H1 (cell line): ENCODE measurements at regions not wholly inside any gene's neighbourhood (a gene's known extent, or its start where the extent isn't known, plus 50 kb on each side); places are given as distances from the start of the nearest gene placed in this dataset.

Experiments used
- CTCF ChIA-PET: fragments of 300-600 bp; sonication (Branson Sonifier 250); formaldehyde crosslinking; loops from one replicate; lab custom pipeline; 2021; ENCODE audit not compliant: partially characterized antibody; lab: Charles Lee
- POLR2A ChIA-PET: fragments of 300-600 bp; sonication (Branson Sonifier 250); formaldehyde crosslinking; loops from one replicate; lab custom pipeline; 2021; ENCODE audit warnings: inconsistent platforms; ENCODE audit not compliant: partially characterized antibody; lab: Charles Lee
- DNase-seq, 2 experiments: peaks; one replicate each; pipeline versions ENCODE4 v3.0.0 to v3.0.0-alpha.2; 2010 to 2022; ENCODE audit warnings: low spot score in 2 of 2, low read depth in 1 of 2, mixed read lengths in 1 of 2
- FAIRE-seq: peaks from 2 replicates; lab custom pipeline; 2011; peaks lifted over from hg19 to GRCh38; lab: Jason Lieb, UNC
- H2AFZ ChIP-seq: 2 replicates; pipeline ENCODE4 v1.8.1; 2012; ENCODE audit warnings: low read length, inconsistent platforms
- H2AK5ac ChIP-seq: 2 replicates; pipeline ENCODE4 v1.6.1; 2013; ENCODE audit warnings: low read depth, low read length
- H2BK120ac ChIP-seq: replicated peaks from 2 replicates; pipeline ENCODE3; 2013; ENCODE audit warnings: low read depth, low read length, inconsistent platforms
- H2BK12ac ChIP-seq: 2 replicates; pipeline ENCODE4 v1.6.1; 2013; ENCODE audit warnings: low read depth, low read length
- H2BK15ac ChIP-seq: 2 replicates; pipeline ENCODE4 v1.6.1; 2013; ENCODE audit warnings: low read length
- H2BK20ac ChIP-seq: 2 replicates; pipeline ENCODE4 v1.6.1; 2013; ENCODE audit warnings: low read length
- H2BK5ac ChIP-seq: 2 replicates; pipeline ENCODE4 v1.6.1; 2013; ENCODE audit warnings: low read depth, low read length
- H3K14ac ChIP-seq: 2 replicates; pipeline ENCODE4 v1.6.1; 2013; ENCODE audit warnings: inconsistent platforms; ENCODE audit not compliant: insufficient read length
- H3K18ac ChIP-seq: 2 replicates; pipeline ENCODE4 v1.6.1; 2013; ENCODE audit warnings: low read length; ENCODE audit errors: extremely low read depth
- H3K23ac ChIP-seq: 2 replicates; pipeline ENCODE4 v1.6.1; 2013; ENCODE audit warnings: inconsistent platforms; ENCODE audit not compliant: insufficient read length
- H3K23me2 ChIP-seq: 2 replicates; pipeline ENCODE4 v1.6.1; 2013; ENCODE audit warnings: low read depth, low read length
- H3K27ac ChIP-seq: 2 replicates; pipeline ENCODE4 v1.6.1; 2011; ENCODE audit warnings: low read depth, low read length, inconsistent platforms
- H3K27me3 ChIP-seq, 4 experiments: replicated peaks in 1 of 4; 1 replicate in 1 of 4; 2 replicates in 3 of 4; pipeline versions ENCODE4 v1.6.1 to v1.8.1; 2011 to 2013; ENCODE audit warnings: low read length in 3 of 4, mild to moderate bottlenecking in 3 of 4, inconsistent platforms in 2 of 4, mixed read lengths in 2 of 4, moderate library complexity in 1 of 4; ENCODE audit not compliant: control insufficient read depth in 3 of 4, insufficient read depth in 3 of 4; ENCODE audit errors: extremely low read depth in 1 of 4
- H3K36me3 ChIP-seq, 4 experiments: 2 replicates each; pipeline versions ENCODE4 v1.6.1 to v1.8.1; 2011 to 2013; ENCODE audit warnings: mild to moderate bottlenecking in 4 of 4, low read length in 3 of 4, moderate library complexity in 2 of 4, control low read depth in 1 of 4, inconsistent platforms in 1 of 4; ENCODE audit not compliant: insufficient read depth in 4 of 4, control insufficient read depth in 2 of 4
- H3K4ac ChIP-seq: replicated peaks from 2 replicates; pipeline ENCODE3; 2013; ENCODE audit warnings: low read length, low read depth, mixed read lengths, inconsistent platforms; ENCODE audit not compliant: insufficient read length
- H3K4me1 ChIP-seq, 4 experiments: replicated peaks in 1 of 4; 1 replicate in 1 of 4; 2 replicates in 3 of 4; pipeline versions ENCODE4 v1.6.1 to v1.8.1; 2011 to 2013; ENCODE audit warnings: low read length in 3 of 4, inconsistent platforms in 2 of 4, mixed read lengths in 1 of 4; ENCODE audit not compliant: insufficient read depth in 4 of 4, control insufficient read depth in 3 of 4
- H3K4me2 ChIP-seq, 2 experiments: 2 replicates each; pipeline versions ENCODE4 v1.6.1 to v1.8.1; 2011 to 2013; ENCODE audit warnings: low read depth in 2 of 2, low read length in 2 of 2, control low read depth in 1 of 2, inconsistent platforms in 1 of 2, mild to moderate bottlenecking in 1 of 2; ENCODE audit not compliant: insufficient read depth in 1 of 2
- H3K4me3 ChIP-seq, 4 experiments: fragments of 200-600, 300-600 bp in 1 of 4; sonication (generic), shearing (Covaris generic), sonication (Bioruptor Twin) in 1 of 4; 2 replicates each; pipeline versions ENCODE4 v1.5.1 to v1.8.1; 2011 to 2016; ENCODE audit warnings: low read length in 4 of 4, low read depth in 3 of 4, control low read depth in 2 of 4, inconsistent platforms in 2 of 4, mild to moderate bottlenecking in 2 of 4, mixed read lengths in 1 of 4, moderate library complexity in 1 of 4; ENCODE audit not compliant: insufficient read depth in 2 of 4; ENCODE audit errors: extremely low read depth in 1 of 4
- H3K56ac ChIP-seq: replicated peaks from 2 replicates; pipeline ENCODE3; 2013; ENCODE audit warnings: low read depth, mild to moderate bottlenecking, mixed read lengths, low read length, inconsistent platforms; ENCODE audit not compliant: insufficient read length
- H3K79me1 ChIP-seq: 2 replicates; pipeline ENCODE4 v1.6.1; 2013; ENCODE audit warnings: low read depth, low read length, control low read depth
- H3K79me2 ChIP-seq, 2 experiments: 2 replicates each; pipeline versions ENCODE4 v1.6.1 to v1.8.1; 2012 to 2013; ENCODE audit warnings: low read length in 2 of 2, mild to moderate bottlenecking in 2 of 2, inconsistent platforms in 1 of 2; ENCODE audit not compliant: insufficient read depth in 2 of 2, control insufficient read depth in 1 of 2
- H3K9ac ChIP-seq, 4 experiments: replicated peaks in 1 of 4; 1 replicate in 1 of 4; 2 replicates in 3 of 4; pipeline versions ENCODE4 v1.6.1 to v1.8.1; 2011 to 2013; ENCODE audit warnings: low read depth in 3 of 4, low read length in 3 of 4, control low read depth in 2 of 4, mild to moderate bottlenecking in 2 of 4, moderate library complexity in 2 of 4, inconsistent platforms in 1 of 4; ENCODE audit errors: extremely low read depth in 1 of 4
- H3K9me3 ChIP-seq, 2 experiments: 2 replicates each; pipeline versions ENCODE4 v1.6.1 to v1.8.1; 2012 to 2013; ENCODE audit warnings: mild to moderate bottlenecking in 2 of 2, moderate library complexity in 2 of 2, control low read depth in 1 of 2, inconsistent platforms in 1 of 2, low read depth in 1 of 2, low read length in 1 of 2, mixed read lengths in 1 of 2; ENCODE audit not compliant: insufficient read depth in 2 of 2
- H4K20me1 ChIP-seq, 2 experiments: replicated peaks in 1 of 2; 2 replicates each; pipeline versions ENCODE3 to v1.8.1; 2011 to 2013; ENCODE audit warnings: inconsistent platforms in 2 of 2, low read length in 2 of 2, mild to moderate bottlenecking in 1 of 2; ENCODE audit not compliant: insufficient read depth in 2 of 2, control insufficient read depth in 1 of 2
- H4K5ac ChIP-seq: 2 replicates; pipeline ENCODE4 v1.6.1; 2013; ENCODE audit warnings: low read length, low read depth, mixed read lengths, inconsistent platforms; ENCODE audit not compliant: insufficient read length
- H4K8ac ChIP-seq: 2 replicates; pipeline ENCODE4 v1.8.0; 2013; ENCODE audit warnings: mild to moderate bottlenecking, moderate library complexity, low read length, inconsistent platforms; ENCODE audit not compliant: insufficient read depth; ENCODE audit errors: extremely low read depth
- H4K91ac ChIP-seq: replicated peaks from 2 replicates; pipeline ENCODE3; 2013; ENCODE audit warnings: low read length, mixed read lengths, inconsistent platforms; ENCODE audit not compliant: insufficient read length
- ASH2L ChIP-seq: fragments of 200-600, 300-600 bp; sonication (generic); IDR thresholded peaks from one replicate; pipeline ENCODE4 v1.7.1; 2017; ENCODE audit warnings: low read length
- BCL11A ChIP-seq, 2 experiments: IDR thresholded peaks; one replicate each; pipeline ENCODE4 v1.6.1; 2011; ENCODE audit warnings: low read depth in 2 of 2, low read length in 2 of 2, mild to moderate bottlenecking in 2 of 2
- EGR1 ChIP-seq: IDR thresholded peaks from 2 replicates; pipeline ENCODE4 v1.6.1; 2011; ENCODE audit warnings: low read depth, low read length, borderline replicate concordance
- KDM5A ChIP-seq: fragments of 200-600 bp; IDR thresholded peaks from 2 replicates; pipeline ENCODE4 v1.7.1; 2012; ENCODE audit warnings: mild to moderate bottlenecking, low read length, inconsistent platforms, mixed read lengths
- MAX ChIP-seq: IDR thresholded peaks from 2 replicates; pipeline ENCODE4 v1.6.1; 2012; ENCODE audit warnings: inconsistent platforms
- NANOG ChIP-seq: IDR thresholded peaks from 2 replicates; pipeline ENCODE4 v1.6.1; 2011; ENCODE audit warnings: low read length, low read depth, mild to moderate bottlenecking, inconsistent platforms; ENCODE audit not compliant: insufficient read depth, poor library complexity, severe bottlenecking
- RAD21 ChIP-seq, 2 experiments: IDR thresholded peaks in 1 of 2; conservative IDR thresholded peaks in 1 of 2; 2 replicates each; pipeline ENCODE4 v1.6.1; 2011; ENCODE audit warnings: low read depth in 2 of 2, low read length in 2 of 2, improper control_type of control experiment in 1 of 2, inconsistent platforms in 1 of 2, mild to moderate bottlenecking in 1 of 2, moderate library complexity in 1 of 2
- SIX5 ChIP-seq: IDR thresholded peaks from 2 replicates; pipeline ENCODE4 v1.6.1; 2011; ENCODE audit warnings: mild to moderate bottlenecking, low read depth, low read length
- SUZ12 ChIP-seq: fragments of 200-600 bp; sonication (generic); IDR thresholded peaks from 2 replicates; pipeline ENCODE4 v1.6.1; 2012; ENCODE audit warnings: mild to moderate bottlenecking, inconsistent platforms, low read length, moderate library complexity, mixed read lengths
- TAF7 ChIP-seq: optimal IDR thresholded peaks from 2 replicates; pipeline ENCODE3; 2011; ENCODE audit warnings: low read depth, mild to moderate bottlenecking, inconsistent platforms, low read length, moderate library complexity, borderline replicate concordance
- USF2 ChIP-seq: IDR thresholded peaks from 2 replicates; pipeline ENCODE4 v1.6.1; 2011; ENCODE audit warnings: low read length, improper control_type of control experiment
- ZNF274 ChIP-seq: IDR thresholded peaks from 2 replicates; pipeline ENCODE4 v1.7.0; 2012; ENCODE audit warnings: low read length, borderline replicate concordance; ENCODE audit errors: extremely low read depth
- WGBS, 2 experiments: shearing (Covaris generic) in 1 of 2; methylation state at CpG; one replicate each; pipeline versions ENCODE4 v1.1.6 to v1.1.7; 2013 to 2015; ENCODE audit warnings: low lambda C conversion rate in 2 of 2, mixed read lengths in 2 of 2, inconsistent platforms in 1 of 2, low coverage in 1 of 2, missing lambda C conversion rate in 1 of 2; ENCODE audit not compliant: insufficient replicate concordance in 2 of 2, insufficient coverage in 1 of 2, insufficient read length in 1 of 2; ENCODE audit errors: extremely low coverage in 1 of 2, missing lambda C conversion rate in 1 of 2; 5-methylcytosine and 5-hydroxymethylcytosine counted together

- Histone ChIP-seq H3K56ac (no peak overlapping the region), H4K8ac (no peak overlapping the region), H3K14ac (no peak overlapping the region), H2BK120ac (no peak overlapping the region), H3K79me2 (no peaks in the 10 kb centered on the region), H3K18ac (no peak overlapping the region), H3K23me2 (no peaks in the 10 kb centered on the region), H3K9me3 (no peaks in the 10 kb centered on the region), H2AFZ (no peak overlapping the region), H3K79me1 (no peaks in the 10 kb centered on the region), H4K20me1 (no peaks in the 10 kb centered on the region), H4K5ac (no peak overlapping the region), H3K27ac (no peak overlapping the region), H4K91ac (no peak overlapping the region), H3K36me3 (no peaks in the 10 kb centered on the region), H3K4me2 (no peak overlapping the region), H3K4ac (no peak overlapping the region), H3K9ac (no peak overlapping the region), H2BK15ac (no peak overlapping the region), H2BK5ac (no peak overlapping the region), H2BK12ac (no peak overlapping the region), H2AK5ac (no peak overlapping the region), H3K4me1 (no peaks in the 10 kb centered on the region), H3K23ac (no peak overlapping the region), H3K27me3 (no peaks in the 10 kb centered on the region), H2BK20ac (no peak overlapping the region), H3K4me3 (no peak overlapping the region)
- WGBS, 2 experiments = 91% methylated on average over 6 of the region's 6 CpGs; no CpG with 5 or more reads in 1 of the 2 experiments
- DNase-seq = no peak
- ChIA-PET CTCF (interaction anchor here (0.8 to 2.0 kb wide), 5 partner anchors 9 to 326 kb away, joined by 3 to 4 read pairs (median 3); no protein-coding TSS in a partner anchor), POLR2A (no interaction called here)
- FAIRE-seq = no peak
- TF ChIP-seq MAX (no peak), RAD21 (IDR thresholded peaks at IDR 0.05 in 1 of 2, conservative IDR thresholded peaks at IDR 0.05 in 1 of 2; ENCODE audit: low read depth in 2 of 2, low read length in 2 of 2) (no peak), BCL11A (IDR thresholded peaks at IDR 0.05; ENCODE audit: low read depth in 2 of 2, low read length in 2 of 2) (no peak), ZNF274 (no peak), KDM5A (no peak), SIX5 (no peak), EGR1 (no peak), USF2 (no peak), SUZ12 (no peak), TAF7 (no peak), NANOG (no peak), ASH2L (no peak)
Observed at GRCh38 chr7:25541094-25541821, 313.0 kb upstream of the NPVF start.
